Right renal cortex interstitium (tissue), 3 donors: ENCODE measurements at regions not wholly inside any gene's neighbourhood (a gene's known extent, or its start where the extent isn't known, plus 50 kb on each side); places are given as distances from the start of the nearest gene placed in this dataset.
"Not testable (repeated sequence)": the region's sequence is repeated elsewhere in the genome, so short reads cannot be mapped to it uniquely, and the experiment has no call there.

Source experiments
- DNase-seq, 3 donors: peaks; one replicate each; pipeline ENCODE4 v3.0.0-alpha.2; 2013; ENCODE audit warnings: low read depth in 3 of 3, low spot score in 2 of 3

GRCh38 chr4:159906051-159906450 is 803.2 kb downstream of the RAPGEF2 start:
- no peak for DNase-seq

- no peak for DNase-seq
Measured at GRCh38 chr4:159906517-159906916, 803.6 kb downstream of the RAPGEF2 start.

- DNase-seq = no peak
Measured at GRCh38 chr4:159910721-159911120, 807.8 kb downstream of the RAPGEF2 start.

- DNase-seq = no peak
Measured at GRCh38 chr4:159922119-159922518, 819.2 kb downstream of the RAPGEF2 start.

GRCh38 chr4:159925770-159926169 is 822.9 kb downstream of the RAPGEF2 start:
- DNase-seq = no peak

GRCh38 chr4:159926871-159927270 is 824.0 kb downstream of the RAPGEF2 start:
- DNase-seq = no peak

GRCh38 chr4:159927781-159928180 is 824.9 kb downstream of the RAPGEF2 start:
- no peak for DNase-seq

- not testable (repeated sequence) for DNase-seq
Measured at GRCh38 chr4:159934602-159935001, 831.7 kb downstream of the RAPGEF2 start.

GRCh38 chr4:159937595-159937994 is 834.7 kb downstream of the RAPGEF2 start:
- no peak for DNase-seq

GRCh38 chr4:159939681-159940080 is 836.8 kb downstream of the RAPGEF2 start:
- not testable (repeated sequence) for DNase-seq

GRCh38 chr4:159941076-159941475 is 838.2 kb downstream of the RAPGEF2 start:
- no peak for DNase-seq

- DNase-seq = no peak
Measured at GRCh38 chr4:159944477-159944876, 841.6 kb downstream of the RAPGEF2 start.

- peak; percentile 41 to 52 (median 45) for DNase-seq
Measured at GRCh38 chr4:159946983-159947615, 844.2 kb downstream of the RAPGEF2 start.

- DNase-seq = no peak
Measured at GRCh38 chr4:159950707-159951106, 847.8 kb downstream of the RAPGEF2 start.

- no peak for DNase-seq
Measured at GRCh38 chr4:159966746-159967145, 863.9 kb downstream of the RAPGEF2 start.

GRCh38 chr4:159976871-159977482 is 874.1 kb downstream of the RAPGEF2 start:
- not testable (repeated sequence) for DNase-seq

- no peak for DNase-seq
Measured at GRCh38 chr4:159977907-159978617, 875.2 kb downstream of the RAPGEF2 start.

GRCh38 chr4:159979351-159979750 is 876.5 kb downstream of the RAPGEF2 start:
- DNase-seq = no peak

- DNase-seq = no peak
Measured at GRCh38 chr4:159979953-159980352, 877.1 kb downstream of the RAPGEF2 start.

GRCh38 chr4:159980826-159981468 is 878.1 kb downstream of the RAPGEF2 start:
- DNase-seq = no peak

- DNase-seq = no peak
Measured at GRCh38 chr4:159981469-159981856, 878.6 kb downstream of the RAPGEF2 start.
